CD4-positive, alpha-beta T cell treated with Interleukin-4 for 4 hours (primary cell): ENCODE measurements at regions not wholly inside any gene's neighbourhood (a gene's known extent, or its start where the extent isn't known, plus 50 kb on each side); places are given as distances from the start of the nearest gene placed in this dataset.

Experiments
- DNase-seq: peaks from one replicate; pipeline ENCODE4 v3.0.0-alpha.2; 2020

DNA sequence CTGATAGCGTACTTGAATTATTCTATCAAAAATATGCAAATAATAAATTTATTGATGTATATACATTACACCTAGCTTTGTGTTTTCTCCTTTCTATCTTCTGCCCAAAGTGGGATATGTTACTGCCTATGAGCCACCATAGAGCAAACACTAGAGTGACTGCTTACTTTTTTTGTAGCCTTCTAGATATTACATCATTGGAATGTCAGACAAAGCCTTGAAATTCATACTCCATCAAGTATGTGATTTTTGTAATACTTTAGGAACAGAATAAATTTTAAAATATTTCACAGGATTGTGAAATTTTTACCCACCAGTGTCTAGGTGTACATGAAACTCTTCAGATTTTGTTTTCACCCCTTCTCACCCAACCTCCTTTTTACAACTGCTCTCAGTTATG, 787.6 kb downstream of the USP25 start:
- no peak for DNase-seq

DNA sequence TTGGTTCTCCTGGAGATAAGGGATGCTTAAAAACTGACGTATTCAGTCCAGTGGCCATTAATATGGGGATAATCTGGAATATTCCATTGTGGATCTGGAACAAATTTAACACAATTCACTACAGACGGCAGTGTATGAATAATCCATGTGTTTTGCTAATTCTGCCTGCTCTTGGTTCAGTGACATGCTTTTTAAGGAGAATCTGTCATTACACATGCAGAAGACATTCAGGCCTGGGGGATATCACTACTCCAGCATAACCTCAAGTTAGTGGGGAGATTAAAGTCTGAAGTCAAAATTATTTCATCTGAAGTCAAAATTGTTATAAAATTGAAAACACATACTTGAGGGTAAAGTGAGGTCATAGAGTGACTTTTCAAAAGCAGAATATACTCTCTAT, 789.3 kb downstream of the USP25 start:
- no peak for DNase-seq

DNA sequence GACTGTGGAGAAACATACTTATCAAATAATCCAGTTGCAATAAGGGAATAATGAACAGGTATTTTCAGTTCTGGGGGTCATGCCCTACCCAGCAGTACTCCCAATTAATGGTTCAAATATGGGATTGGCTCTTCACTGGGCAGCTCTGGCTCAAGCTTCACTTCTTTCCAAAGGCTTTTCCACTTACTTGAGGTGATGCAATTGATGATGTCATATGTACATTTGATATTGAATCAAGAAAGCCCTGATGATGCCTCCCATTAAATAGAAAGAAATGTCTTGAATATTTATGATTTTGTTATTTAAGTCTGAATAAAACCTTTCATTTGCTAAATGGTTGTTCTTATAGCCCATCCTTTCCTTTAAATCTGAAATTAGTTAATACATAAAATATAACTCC, 789.9 kb downstream of the USP25 start:
- DNase-seq, result no peak

DNA sequence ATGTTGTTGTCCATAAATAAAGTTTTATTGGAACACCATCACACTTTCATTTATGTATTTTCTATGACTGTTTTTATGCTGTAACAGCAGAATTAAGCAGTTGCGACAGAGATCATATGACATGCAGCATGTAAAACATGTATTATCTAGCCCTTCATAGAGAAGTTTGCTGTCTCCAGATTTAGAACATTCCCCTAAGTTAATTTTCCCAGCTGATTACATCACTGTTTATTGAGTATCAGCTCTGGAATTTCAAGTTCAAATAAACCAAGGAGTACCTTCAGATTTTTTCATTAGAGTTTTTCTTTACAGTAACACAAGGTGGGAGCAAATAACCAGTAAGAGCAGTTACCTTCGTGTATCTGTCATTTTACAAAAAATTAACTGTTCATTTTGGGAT, 792.8 kb downstream of the USP25 start:
- no peak for DNase-seq

DNA sequence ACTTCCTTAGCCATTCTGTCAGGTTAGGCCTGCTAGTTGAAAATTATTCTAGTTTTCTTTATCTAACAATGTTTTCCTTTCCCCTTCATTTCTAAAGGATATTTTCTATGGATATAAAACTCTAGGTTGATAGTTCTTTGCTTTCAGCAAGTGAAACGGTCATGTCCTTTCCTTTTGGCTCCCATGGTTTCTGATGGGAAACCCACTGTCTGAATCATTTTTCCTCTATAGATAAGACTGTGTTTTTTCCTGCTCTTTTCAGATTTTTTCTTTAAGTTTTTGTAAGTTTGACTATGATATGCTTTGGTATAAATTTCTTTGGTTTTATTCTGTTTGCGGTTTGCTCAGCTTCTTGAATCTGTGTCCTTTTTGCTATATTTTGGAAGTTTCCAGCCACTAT, 800.9 kb downstream of the USP25 start:
- DNase-seq, result no peak

DNA sequence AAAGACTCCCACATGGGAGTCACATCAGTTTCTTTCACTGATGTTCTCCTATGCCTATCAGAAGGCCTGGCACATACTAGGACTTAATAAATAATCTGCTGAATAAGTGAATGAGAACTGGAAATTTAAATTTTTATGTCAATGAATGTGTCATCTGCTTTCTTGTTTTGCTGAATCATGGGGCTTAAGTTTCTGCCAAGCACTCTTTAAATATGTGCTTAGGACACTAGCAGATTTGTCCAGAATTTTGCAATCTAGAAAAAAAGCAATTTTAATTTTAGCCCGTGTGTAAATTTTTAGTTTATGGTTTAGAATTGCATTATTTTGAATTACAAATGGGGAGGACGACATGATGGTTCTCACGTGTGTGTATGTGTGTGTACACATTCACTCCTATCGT, 803.1 kb downstream of the USP25 start:
- no peak for DNase-seq

DNA sequence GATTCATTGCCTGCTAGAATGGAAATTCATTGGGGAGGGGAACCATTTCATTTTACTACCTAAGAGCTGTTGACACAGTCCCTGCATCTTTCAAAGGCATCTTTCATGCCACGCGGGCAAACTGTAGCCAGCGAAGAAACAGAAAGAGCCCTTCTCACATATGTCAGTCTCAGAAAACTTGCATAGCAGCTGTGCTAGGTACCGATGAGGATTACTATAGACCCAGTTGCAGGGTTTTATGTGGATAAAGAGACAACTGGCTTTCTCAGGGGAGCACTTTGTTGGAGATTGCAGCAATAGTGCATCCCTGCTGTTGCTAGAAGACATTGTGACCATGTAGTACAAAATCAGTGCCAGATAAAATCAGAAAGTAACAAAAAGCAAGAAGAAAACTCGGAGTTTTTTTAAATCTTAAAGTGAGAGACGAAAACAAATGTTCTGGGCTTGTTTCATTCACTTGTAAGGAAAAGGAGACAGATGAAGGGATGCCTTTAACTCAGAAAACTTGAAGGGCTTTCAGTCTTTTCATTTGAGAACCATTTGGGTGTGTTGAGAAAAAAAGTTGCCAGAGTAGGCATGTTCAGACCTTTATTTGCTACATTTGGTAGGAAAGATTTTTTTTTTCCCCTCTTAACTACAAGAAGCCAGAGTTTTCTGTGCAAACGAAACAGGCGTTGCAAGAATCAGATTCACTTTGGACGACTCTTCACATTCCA, 804.1 kb downstream of the USP25 start:
- DNase-seq, result no peak

DNA sequence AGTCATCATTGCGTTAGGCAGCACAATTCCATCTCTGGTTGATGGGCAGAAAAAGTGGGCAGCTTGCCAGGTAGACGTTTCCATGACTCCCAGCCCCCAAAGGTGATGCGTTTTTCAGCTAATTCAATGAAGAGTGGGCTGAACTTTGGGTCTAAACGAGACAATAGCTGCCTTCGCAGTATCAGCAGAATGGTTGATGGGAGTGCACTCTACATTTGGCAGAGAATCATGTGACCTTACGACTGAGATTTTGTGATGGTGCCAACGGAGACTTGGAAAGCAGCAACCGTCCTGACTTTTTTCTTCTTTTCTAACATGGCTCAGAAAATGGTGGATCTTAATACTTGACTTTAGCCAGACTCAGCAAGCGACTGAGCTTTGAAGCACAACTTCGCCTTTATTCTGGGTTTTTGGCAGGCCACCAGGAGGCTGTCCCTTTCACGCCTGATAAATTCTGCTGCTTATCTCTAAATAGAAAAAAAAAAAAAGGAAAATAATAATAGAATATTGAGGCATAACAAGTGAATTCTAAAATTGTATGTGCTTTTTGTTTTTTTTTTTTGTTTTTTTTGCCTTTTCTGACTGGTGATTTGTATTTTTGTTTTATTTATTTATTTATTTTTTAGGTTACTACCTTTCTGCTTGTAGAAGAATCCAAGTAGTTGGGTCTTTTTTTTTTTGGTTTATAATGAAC, 804.8 kb downstream of the USP25 start:
- DNase-seq, result no peak

DNA sequence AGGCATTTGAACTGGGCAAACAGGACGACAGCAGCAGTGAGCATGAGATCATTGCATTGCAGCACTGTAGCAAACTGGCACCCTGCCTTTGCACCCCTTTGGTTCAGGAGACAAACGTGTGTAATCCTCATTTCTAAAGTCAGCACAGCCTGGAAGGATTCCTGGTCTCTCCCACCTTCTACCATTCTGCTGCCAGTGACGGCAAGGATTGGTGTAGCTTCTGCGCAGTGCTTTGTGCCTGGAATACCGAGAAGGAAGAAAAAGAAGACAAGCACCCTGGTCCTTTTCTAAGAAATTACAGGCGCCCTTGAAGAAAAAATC, 805.3 kb downstream of the USP25 start:
- DNase-seq, result no peak

DNA sequence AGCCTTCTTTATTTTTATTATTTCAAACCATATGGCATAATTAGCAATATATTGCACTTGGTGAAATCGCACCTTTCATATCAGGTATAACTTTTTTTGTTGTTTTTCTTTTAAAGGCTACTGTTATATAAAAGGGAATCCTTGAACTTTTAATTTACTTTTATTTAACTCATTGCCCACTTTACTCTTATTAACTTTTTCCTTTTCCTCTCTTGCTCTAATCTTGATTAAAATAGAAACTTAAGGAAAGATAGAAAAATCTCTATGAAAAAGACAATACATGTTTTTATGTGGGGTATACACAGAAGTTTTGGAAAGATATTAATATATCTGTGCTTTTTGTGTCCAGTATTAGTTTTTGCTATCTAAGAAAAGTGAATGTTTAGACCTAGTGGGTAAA, 805.8 kb downstream of the USP25 start:
- no peak for DNase-seq

DNA sequence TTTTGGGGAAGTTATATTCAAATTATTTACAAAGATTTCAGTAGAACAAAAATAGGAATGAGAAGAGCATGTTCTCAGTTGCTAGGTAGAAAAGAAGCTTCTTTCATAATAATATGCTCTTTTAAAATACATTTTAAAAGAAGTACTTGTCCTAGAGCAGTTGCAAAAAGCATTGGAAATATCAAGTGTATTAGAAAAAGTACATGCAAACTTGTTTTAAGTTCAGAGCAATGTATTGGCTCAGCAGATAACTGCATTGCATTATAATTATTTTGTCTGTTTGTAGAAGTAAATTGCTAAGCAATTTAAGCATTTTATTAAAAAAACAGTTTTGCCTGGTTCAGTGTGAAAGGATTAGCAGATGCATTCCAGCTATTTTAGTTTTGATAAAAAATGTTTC, 806.4 kb downstream of the USP25 start:
- no peak for DNase-seq

DNA sequence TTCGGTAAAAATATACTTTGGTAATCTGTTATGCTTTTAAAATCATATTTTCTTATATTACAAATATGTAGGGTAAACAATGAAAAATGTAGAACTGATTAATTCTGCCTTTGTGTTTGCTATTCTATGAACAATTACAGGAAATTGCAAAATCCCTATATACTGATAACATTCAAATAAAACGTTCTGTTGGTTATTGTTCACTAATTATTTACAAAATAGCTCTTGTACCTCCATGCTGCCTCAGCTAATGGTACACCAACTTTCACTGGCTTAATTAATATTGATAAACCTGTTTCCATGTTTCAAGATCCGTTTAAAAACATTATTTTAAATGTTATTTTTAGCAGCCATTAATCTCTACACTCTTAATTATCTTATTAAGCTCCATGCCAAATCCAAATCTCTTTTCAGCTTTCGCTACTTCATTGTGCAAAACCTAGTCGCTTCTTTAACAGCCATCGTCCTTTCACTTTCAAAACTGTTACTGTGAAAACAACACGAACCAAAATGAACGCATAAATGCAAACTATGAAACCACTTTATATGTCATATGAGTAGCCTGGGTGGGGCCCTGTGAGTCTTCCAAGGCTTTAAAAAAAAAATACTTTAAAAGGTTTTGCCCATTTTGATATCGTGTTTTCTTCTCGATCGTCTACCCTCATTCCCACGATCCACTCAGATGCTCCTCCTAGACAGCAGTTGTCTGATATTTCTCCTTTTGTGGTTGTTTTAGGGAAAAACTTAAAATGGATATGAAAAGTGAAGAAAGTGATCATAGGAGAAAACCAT, 807.1 kb downstream of the USP25 start:
- no peak for DNase-seq

DNA sequence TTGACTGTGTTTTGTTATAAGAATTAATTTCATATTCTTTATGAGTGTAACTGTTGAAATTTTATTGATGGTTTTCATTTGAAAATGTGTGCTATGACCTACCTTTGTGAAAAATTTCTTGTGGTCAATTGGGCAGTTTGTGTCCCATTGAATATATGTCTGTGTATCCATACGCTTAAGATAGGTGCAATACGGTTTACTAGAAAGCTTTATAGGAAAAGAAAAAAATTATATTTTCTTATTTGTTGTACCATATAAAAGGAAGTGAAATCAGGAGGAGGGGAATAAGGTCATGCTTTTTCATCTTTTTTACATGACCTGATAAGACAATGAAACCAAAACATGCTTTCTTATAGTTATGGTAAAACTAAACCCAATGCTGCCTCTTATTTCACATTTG, 807.7 kb downstream of the USP25 start:
- DNase-seq, result no peak

DNA sequence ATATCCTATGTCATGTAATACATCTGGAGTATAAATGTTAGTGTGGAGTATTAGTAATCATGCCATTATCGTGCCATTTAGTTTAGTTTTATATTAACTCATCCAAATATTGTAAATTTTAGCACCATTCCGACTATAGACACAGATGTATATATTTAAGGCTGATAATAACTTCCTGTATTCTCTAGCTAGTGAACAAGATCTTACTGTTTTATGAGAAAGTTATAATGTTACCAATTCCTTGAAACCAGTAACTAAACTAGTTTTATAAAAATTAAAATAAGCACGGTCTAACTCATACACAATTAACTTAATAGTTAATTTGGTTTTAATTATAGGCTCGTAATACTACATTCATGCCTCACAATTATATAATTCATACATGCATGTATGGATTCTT, 808.6 kb downstream of the USP25 start:
- no peak for DNase-seq

DNA sequence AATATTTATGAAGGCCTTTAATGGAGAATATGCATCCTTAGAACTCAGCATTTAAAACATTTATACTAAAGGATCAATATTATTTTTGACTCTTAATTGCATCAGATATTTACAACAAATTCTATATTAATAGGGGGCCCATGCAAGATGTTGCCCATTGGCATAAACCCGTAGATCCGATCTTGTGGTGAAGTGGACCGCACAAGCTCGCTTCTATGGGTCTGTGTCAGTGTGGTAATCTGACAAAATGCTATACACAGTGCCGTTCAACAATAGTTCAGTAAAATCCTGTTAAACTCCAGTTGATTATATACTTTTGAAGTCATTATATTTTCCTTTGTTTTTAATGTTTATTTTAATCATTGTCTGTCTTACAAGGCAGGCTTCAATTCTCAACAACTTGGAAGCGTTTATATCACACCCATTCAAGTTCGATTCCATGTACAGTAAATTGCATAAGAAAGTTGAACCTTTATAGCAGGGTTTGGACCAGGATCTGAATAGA, 809.2 kb downstream of the USP25 start:
- no peak for DNase-seq

DNA sequence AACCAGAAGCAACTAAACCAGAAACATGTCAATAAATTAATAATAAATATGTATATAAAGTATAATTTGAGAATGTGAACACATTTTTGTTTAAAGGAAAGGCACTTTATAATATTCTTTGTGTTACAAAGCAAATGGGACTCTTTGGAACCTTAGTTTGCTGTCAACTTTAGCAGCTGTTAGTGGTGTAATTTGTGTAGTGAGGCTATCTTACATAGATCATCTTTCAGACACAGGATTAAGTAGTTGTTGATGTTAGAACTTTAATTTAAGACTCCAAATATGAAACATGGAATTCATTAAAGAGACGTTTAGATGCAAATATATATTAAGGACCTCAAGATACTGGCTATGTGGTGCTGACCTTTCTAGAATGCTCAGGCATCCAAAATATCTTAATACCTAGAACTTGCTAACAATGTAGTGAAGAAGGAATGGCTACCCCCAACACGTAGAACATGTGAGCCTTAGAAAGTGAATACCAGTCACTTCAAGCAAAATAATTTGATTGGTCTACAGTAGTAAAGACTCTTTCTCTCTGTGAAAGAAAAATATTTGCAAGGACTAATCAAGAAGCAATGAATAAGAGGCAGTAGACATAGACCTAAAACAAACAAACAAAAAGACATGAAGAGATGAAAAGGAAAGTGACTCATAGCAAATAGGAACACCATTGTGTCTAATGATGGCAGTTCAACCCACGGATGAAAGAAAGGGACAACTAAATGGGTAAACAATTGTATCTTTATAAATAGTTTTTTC, 811.4 kb downstream of the USP25 start:
- no peak for DNase-seq

DNA sequence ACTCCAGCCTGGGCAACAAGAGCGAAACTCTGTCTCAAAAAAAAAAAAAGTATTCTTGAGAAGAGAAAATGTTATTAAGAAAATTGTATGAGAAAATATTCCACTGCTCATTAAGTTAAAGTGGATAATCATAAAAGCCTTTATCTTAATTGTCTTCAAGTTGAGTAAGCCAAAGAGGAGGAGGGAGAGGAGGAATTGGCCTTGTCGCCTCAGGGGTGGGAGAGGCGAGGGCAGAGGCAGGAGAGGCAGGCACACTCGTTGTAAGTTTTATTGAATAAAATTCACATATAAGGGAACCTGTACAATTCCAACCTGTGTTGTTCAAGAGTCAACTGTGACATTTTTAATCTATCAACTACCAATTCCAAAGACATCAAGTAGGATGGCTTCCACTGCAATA, 820.3 kb downstream of the USP25 start:
- no peak for DNase-seq

DNA sequence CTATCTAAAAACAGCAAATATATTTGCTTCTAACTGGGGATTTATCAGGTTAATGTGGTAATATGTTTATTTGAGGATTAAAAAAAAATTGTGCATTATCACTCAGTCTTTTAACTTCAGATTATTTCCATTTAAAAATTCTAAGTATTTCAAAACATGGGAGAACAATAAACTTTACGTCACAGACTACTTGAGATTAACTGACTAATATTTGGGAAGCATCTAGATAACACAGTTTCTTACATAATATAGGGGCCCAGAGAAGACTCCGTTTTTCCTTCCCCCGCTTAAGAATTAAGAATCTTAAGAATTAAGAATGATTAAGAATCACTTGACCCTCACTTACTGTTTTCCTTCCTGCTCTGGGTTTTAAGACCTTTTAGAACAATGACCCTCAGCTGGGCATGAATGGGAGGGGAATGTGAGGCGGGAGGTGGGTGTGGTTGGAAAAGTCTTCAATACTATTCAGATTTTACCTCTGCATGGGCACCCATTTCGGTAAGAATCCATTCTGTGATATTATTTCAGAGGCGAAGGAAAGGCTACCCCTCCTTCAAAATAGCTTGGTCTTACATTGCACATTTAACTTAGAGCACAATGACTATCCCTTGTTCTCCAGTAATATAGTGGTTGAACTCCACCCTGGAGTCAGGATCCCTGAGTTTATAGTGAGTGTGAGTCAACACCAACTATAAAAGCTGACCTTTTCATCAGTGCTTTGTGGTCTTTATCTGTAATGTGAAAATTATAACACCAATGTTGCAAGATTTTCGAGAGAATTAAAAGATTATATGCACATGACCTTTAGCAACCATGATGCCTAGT, 821.3 kb downstream of the USP25 start:
- no peak for DNase-seq

DNA sequence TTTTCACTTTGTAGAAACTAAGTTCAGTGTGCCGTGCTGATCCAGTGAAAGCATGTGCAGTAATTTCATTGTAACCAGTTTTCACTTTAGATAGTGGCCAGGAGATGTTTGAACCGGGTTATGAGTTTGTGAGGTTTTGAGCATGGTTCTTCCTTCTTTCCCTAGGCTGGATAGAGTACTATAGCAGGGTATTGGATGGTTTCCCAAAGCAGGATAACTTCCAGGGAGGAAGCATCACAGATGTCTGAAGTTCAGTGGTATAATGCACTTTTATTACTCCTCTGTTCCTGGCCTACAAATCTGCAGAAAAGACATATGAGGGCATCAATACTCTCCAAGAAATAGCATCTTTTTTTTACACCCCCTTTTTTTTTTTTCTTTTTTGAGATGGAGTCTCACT, 823.1 kb downstream of the USP25 start:
- no peak for DNase-seq

DNA sequence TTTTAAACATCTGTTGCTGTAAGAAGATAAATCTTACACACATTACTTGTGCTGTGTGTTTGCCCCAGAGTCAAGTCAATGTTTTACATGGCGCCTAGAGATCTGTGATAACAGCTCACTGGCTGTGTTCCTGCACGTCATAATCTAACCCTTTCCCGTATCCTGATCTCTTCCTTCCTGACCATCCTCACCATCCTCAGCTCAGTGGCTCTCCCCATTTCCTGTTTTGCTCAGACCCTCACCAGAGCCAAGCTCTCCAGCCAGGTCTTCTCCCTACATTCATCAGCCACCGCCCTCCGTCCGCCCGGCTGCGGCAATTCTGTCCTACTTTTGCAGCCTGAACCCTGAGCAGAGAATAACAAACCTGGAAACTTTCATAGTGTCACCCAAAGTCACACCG, 824.7 kb downstream of the USP25 start:
- DNase-seq, result no peak

DNA sequence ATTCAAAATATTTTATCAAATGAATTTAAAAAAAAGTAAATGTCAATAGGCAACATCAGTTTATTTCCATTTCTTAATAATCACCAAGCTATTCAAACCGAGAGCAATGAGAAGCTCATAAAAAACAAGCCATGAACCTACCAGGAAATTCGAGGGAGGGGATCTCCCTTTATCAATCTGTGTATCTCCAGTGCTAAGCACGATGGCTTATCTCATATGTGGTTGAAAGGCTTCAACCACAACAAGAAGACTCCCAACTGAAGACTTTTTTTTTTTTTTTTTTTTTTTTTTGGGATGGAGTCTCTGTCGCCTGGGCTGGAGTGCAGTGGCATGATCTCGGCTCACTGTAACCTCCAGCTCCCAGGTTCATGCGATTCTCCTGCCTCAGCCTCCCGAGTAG, 833.3 kb downstream of the USP25 start:
- DNase-seq, result no peak

DNA sequence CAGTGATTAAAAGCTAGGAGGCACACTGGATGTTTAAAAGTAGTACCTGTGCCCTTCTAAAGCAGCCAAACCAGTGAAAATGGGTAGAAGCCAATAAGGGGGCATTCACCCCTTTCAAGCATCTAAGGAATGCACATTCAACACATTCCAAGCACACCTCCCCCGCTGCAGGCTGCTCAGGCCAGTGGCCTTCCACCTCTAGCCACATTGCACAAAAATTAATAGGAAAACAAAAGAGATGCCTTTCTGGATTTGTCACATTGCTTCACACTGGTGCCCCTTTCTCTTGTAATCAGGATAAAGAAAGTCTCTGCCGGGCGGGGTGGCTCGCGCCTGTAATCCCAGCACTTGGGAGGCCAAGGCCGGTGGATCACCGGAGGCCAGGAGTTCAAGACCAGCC, 834.0 kb downstream of the USP25 start:
- DNase-seq, result no peak
